Pancreas (tissue), 10 donors: ENCODE measurements at regions not wholly inside any gene's neighbourhood (a gene's known extent, or its start where the extent isn't known, plus 50 kb on each side); places are given as distances from the start of the nearest gene placed in this dataset.

Experiments
- ATAC-seq, 4 donors: fragments of 200-7000 bp; cut with Tn5 transposase; one replicate each; pipeline versions ENCODE4 v1.8.0 to v1.9.1; 2020; ENCODE audit warnings: mild to moderate bottlenecking in 4 of 4, moderate library complexity in 4 of 4
- DNase-seq, 6 donors: peaks; one replicate each; pipeline ENCODE4 v3.0.0-alpha.2; 2020
- FAIRE-seq: peaks from 2 replicates; lab custom pipeline; 2012; peaks lifted over from hg19 to GRCh38; lab: Jason Lieb, UNC
- H3K27ac ChIP-seq, 4 donors: fragments of 200-600 bp; sonication (generic); 1 replicate in 3 of 4; 2 replicates in 1 of 4; pipeline versions ENCODE4 v1.5.0 to v1.8.0; 2020
- H3K27me3 ChIP-seq, 4 donors: fragments of 200-600 bp; one replicate each; pipeline ENCODE4 v1.8.0; 2021
- H3K36me3 ChIP-seq, 3 donors: fragments of 200-600 bp; sonication (generic) in 1 of 3; one replicate each; pipeline versions ENCODE4 v1.5.0 to v1.8.0; 2020 to 2021
- H3K4me1 ChIP-seq, 3 donors: fragments of 200-600 bp; one replicate each; pipeline ENCODE4 v1.8.0; 2021
- H3K4me3 ChIP-seq, 4 donors: fragments of 200-600 bp; sonication (generic) in 2 of 4; one replicate each; pipeline versions ENCODE4 v1.5.0 to v1.8.0; 2020 to 2021
- H3K9me3 ChIP-seq, 4 donors: fragments of 200-600 bp; one replicate each; pipeline ENCODE4 v1.8.0; 2021
- WGBS, 2 donors: extraction: QIAGEN DNeasy Blood & Tissue Kit; methylation state at CpG; one replicate each; pipeline ENCODE4 v1.1.7; 2013; 5-methylcytosine and 5-hydroxymethylcytosine counted together
- intact Hi-C, 3 donors: fragments of 100-400 bp; cut with DNase I; formaldehyde crosslinking; loops; one replicate each; pipeline versions ENCODE4 v1.11.1 to v1.14.2; 2022
- TF ChIP-seq, protein P1 (sequence below), 4 donors: fragments of 200-600 bp; sonication (generic) in 3 of 4; IDR thresholded peaks; one replicate each; pipeline versions ENCODE4 v1.5.0 to v1.8.0; 2021; ENCODE audit warnings: antibody characterized with exemption in 4 of 4
- donor health status: healthy with polysubstance abuse.
- donor health status: DM: no; HTN: no; CAD: no; lungs with moderate emphysema.
- donor health status: DM: no; HTN: no; CAD: no.
- donor health status: control.
- donor health status: control.
- donor health status: Bipolar disorder and iron deficiency.
- donor health status: DM: yes; HTN: yes; CAD: no.
- donor health status: DM: no; HTN: no; CAD: no.
- donor health status: DM: no; HTN: no; CAD: no.
- donor health status: DM: yes; HTN: yes; CAD: no.

DNA sequence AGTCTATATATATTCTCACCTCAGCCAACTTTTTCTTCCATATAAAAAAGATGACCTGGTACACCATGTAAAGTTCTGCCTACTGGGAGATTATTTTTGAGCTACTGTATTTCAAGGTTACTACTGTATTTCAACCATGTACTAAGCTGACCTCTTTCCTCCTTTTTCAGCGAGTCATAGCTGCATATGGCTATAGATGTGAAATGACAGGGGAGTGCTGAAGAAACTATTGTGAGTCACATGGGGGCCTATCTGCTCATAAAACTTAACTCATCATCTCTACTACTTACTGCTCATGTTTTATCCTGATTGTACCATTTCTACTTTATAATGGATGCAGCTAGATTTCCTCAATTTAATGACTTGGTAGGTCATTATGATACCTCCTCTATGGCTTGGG, 571.4 kb upstream of the ATP2B1 start:
- FAIRE-seq (no peak), DNase-seq (no peak), ATAC-seq (no peak)
- Histone ChIP-seq H3K27me3 (no peaks in the 10 kb centered on the region), H3K4me3 (no peak overlapping the region), H3K4me1 (no peaks in the 10 kb centered on the region), H3K9me3 (no peaks in the 10 kb centered on the region), H3K27ac (no peak overlapping the region), H3K36me3 (no peaks in the 10 kb centered on the region)
- TF ChIP-seq, protein P1, sequence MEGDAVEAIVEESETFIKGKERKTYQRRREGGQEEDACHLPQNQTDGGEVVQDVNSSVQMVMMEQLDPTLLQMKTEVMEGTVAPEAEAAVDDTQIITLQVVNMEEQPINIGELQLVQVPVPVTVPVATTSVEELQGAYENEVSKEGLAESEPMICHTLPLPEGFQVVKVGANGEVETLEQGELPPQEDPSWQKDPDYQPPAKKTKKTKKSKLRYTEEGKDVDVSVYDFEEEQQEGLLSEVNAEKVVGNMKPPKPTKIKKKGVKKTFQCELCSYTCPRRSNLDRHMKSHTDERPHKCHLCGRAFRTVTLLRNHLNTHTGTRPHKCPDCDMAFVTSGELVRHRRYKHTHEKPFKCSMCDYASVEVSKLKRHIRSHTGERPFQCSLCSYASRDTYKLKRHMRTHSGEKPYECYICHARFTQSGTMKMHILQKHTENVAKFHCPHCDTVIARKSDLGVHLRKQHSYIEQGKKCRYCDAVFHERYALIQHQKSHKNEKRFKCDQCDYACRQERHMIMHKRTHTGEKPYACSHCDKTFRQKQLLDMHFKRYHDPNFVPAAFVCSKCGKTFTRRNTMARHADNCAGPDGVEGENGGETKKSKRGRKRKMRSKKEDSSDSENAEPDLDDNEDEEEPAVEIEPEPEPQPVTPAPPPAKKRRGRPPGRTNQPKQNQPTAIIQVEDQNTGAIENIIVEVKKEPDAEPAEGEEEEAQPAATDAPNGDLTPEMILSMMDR (IDR thresholded peaks at IDR 0.05), result no peak
- 88 to 91% methylated on average over 1 of the region's 1 CpG for WGBS, 2 donors
- intact Hi-C loops, result no loop called here

DNA sequence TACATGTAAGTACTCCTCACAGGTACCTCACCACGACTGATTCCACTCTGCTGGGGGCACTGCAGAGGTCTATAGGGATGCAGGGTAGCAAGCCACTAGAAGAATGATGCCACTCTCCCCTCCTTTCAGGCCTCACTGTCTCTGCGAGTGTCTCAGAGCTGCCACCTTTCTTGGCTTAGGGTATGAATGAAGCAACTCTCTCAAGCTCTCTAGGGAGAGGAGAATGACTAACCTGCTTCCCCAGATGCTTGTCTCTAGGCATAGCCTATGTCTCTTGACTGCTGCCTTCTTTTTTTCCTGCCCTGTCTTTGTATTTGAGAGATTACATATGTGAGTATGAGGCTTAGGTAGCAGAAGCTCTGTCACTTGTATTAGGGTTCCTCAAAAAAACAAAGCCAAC, 566.5 kb upstream of the ATP2B1 start:
- ATAC-seq (no peak), DNase-seq (no peak), FAIRE-seq (no peak)
- 60 to 63% methylated on average over 2 of the region's 2 CpGs for WGBS, 2 donors
- no peaks in the 10 kb centered on the region for H3K36me3 ChIP-seq
- H3K4me1 ChIP-seq, result no peaks in the 10 kb centered on the region
- H3K4me3 ChIP-seq, result no peak overlapping the region
- TF ChIP-seq, protein P1 (IDR thresholded peaks at IDR 0.05), result no peak
- H3K9me3 ChIP-seq, result no peaks in the 10 kb centered on the region
- intact Hi-C loops, result no loop called here
- no peak overlapping the region for H3K27ac ChIP-seq
- no peaks in the 10 kb centered on the region for H3K27me3 ChIP-seq

DNA sequence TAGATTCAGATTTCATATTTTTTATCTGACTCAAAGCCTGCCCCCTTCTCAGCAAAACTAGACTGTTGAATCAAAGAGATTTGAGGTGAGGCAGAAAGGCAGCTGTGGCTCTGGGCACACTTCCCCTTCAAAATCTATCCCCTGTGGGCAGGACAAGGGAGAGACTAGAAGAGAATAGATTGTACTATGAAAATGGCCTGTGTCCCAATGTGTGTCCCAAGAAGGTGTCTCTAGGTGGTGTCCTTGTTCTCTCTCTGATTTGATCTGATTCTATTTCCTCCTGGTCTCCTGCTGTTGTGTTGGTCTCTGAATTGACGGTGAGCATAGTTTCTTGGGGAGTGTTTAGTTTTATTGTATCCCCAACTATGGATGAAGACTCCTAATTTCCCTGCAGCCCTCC, 565.8 kb upstream of the ATP2B1 start:
- Histone ChIP-seq H3K27me3 (no peaks in the 10 kb centered on the region), H3K36me3 (no peaks in the 10 kb centered on the region), H3K4me1 (no peaks in the 10 kb centered on the region), H3K27ac (no peak overlapping the region), H3K9me3 (no peaks in the 10 kb centered on the region), H3K4me3 (no peak overlapping the region)
- ATAC-seq, result no peak
- 50 to 56% methylated on average over 1 of the region's 1 CpG for WGBS, 2 donors
- intact Hi-C loops, result no loop called here
- TF ChIP-seq, protein P1 (IDR thresholded peaks at IDR 0.05), result no peak
- FAIRE-seq, result no peak
- DNase-seq, result no peak

DNA sequence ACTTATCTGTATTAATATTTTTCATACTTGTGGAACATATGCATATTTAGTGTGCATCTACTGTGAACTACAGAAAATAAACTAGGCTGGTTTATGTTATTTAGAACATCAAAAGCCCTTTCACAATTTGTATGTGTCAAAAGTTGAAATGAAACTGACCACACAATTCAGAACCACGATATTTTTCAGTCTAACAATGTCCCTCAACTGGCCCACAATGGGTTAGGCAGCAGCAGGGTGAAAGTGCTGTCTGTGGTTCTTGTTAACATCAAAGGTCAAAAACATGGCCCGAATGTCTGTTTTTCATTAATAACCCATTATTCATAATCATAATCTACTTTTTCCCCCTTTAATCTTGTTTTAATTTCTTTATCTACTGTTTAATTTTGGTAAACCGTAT, 559.9 kb upstream of the ATP2B1 start:
- H3K4me3 ChIP-seq, result no peak overlapping the region
- 61 to 75% methylated on average over 3 of the region's 3 CpGs for WGBS, 2 donors
- ATAC-seq, result no peak
- H3K27ac ChIP-seq, result no peak overlapping the region
- no peak for DNase-seq
- TF ChIP-seq, protein P1 (IDR thresholded peaks at IDR 0.05), result no peak
- H3K4me1 ChIP-seq, result no peaks in the 10 kb centered on the region
- H3K36me3 ChIP-seq, result no peaks in the 10 kb centered on the region
- no peak for FAIRE-seq
- intact Hi-C loops, result no loop called here
- H3K27me3 ChIP-seq, result no peaks in the 10 kb centered on the region
- no peaks in the 10 kb centered on the region for H3K9me3 ChIP-seq

DNA sequence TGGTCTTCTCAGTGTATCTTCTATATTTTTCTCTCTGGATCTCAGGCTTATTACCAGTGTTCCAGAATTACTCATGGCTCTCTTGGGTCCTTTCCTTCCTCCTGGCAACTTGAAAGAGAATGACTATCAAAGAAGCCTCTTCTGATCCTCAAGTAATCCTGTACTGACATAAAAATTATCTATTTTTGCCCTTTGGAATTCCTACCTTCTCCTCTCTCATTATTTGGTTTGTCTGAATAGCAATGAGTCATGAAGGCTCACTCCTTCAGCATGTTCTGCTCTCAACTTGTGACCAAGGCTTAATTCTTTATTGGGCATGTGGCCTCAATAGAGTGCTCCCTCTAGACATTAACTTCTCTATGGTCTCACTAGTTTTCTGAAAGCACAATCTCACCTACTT, 553.6 kb upstream of the ATP2B1 start:
- Histone ChIP-seq H3K4me3 (no peak overlapping the region), H3K4me1 (peaks cover 0 to 9% (median 0%) of the 10 kb centered on the region in 3 donors), H3K27me3 (no peaks in the 10 kb centered on the region), H3K36me3 (no peaks in the 10 kb centered on the region), H3K27ac (no peak overlapping the region), H3K9me3 (no peaks in the 10 kb centered on the region)
- TF ChIP-seq, protein P1 (IDR thresholded peaks at IDR 0.05), result no peak
- DNase-seq, result no peak
- intact Hi-C loops, result no loop called here
- ATAC-seq, result no peak
- no peak for FAIRE-seq
